ENCODE measurements at regions not wholly inside any gene's neighbourhood (a gene's known extent, or its start where the extent isn't known, plus 50 kb on each side); places are given as distances from the start of the nearest gene placed in this dataset.

DNA sequence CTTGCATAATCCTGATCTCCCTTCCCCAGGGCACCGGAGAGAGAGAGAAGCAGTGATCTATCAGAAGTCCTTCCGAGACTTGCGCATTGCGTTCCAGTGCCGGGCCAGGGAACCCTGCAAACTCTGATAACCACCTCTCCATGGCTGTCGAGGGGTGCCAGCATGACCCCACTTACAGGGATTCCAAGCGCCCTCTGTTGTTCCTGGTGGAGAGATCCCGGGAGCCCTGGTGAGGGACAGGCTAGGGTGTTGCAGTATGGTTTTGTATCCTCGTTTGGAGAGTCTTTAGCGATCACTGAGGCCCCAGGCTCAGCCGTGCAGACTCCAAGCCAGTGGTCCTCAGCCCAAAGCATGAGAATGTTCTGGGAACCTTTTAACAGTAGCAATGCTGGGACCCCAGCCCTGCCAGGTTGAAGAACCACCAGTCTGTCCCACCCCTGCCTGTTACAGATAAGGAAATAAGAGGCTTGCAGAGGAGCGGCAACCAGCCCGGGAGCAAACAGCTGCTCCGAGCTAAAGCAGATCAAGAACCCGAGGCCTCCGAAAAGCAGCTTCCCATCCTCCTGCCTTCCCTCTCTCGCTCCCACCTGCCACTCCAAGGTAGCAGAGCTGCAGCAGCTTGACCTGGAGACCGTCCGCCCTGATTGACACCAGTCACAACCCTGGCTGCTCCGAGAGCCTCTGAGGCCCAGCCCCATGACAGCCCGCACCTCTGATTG, 150.3 kb upstream of the RPL38 start:
- no peak for TF ChIP-seq BHLHE40 (IDR thresholded peaks at IDR 0.05; ENCODE audit: borderline replicate concordance)
- no peak for TF ChIP-seq FOXA1 (IDR thresholded peaks at IDR 0.05)
- no peak for TF ChIP-seq NFRKB (IDR thresholded peaks at IDR 0.05)

Measured in HEK293T (cell line).